AG09309 (cell line): ENCODE measurements at regions not wholly inside any gene's neighbourhood (a gene's known extent, or its start where the extent isn't known, plus 50 kb on each side); places are given as distances from the start of the nearest gene placed in this dataset.

Source experiments
- DNase-seq: peaks from one replicate; pipeline ENCODE4 v3.0.0-alpha.2; 2010; ENCODE audit warnings: low read depth
- H3K4me3 ChIP-seq: 2 replicates; pipeline ENCODE4 v1.5.1; 2011; ENCODE audit warnings: mild to moderate bottlenecking, low read depth, low read length, moderate library complexity; ENCODE audit not compliant: control insufficient read depth
- CTCF ChIP-seq: IDR thresholded peaks from 2 replicates; pipeline ENCODE4 v1.5.1; 2011; ENCODE audit warnings: mild to moderate bottlenecking, low read depth, low read length, inconsistent platforms; ENCODE audit not compliant: insufficient read depth, control insufficient read depth; ENCODE audit errors: missing control alignments

DNA sequence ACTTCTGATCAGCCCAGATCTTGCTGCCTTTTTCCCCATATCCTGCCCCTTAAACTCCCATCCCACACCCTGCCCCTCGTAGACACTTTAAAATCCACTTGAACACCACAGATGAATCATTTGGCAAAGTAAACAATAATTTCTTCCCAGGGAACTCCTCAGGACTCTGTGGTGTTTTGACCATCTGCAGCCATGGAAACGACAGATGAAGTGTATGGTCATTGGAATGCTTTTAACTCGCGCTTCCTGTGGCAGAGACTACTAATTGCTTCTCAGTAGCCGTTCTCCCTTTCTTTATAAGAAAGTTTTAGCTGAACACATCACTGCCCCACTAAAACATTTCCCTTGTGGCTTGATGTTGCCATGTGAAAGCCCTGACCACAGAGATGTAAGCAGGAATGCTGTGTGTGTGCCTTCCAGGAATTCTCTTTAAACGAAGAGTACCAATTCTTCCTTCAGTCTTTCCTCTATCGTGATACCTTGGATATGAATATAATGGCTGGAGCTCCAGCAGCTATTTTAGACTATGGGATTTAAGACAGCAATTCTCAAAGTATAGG is 92.7 kb upstream of the PARD3B start:
- TF ChIP-seq CTCF, result no peak
- no peak overlapping the region; the same call in 1 of the 2 replicates for H3K4me3 ChIP-seq
- DNase-seq, result peak; percentile 99

DNA sequence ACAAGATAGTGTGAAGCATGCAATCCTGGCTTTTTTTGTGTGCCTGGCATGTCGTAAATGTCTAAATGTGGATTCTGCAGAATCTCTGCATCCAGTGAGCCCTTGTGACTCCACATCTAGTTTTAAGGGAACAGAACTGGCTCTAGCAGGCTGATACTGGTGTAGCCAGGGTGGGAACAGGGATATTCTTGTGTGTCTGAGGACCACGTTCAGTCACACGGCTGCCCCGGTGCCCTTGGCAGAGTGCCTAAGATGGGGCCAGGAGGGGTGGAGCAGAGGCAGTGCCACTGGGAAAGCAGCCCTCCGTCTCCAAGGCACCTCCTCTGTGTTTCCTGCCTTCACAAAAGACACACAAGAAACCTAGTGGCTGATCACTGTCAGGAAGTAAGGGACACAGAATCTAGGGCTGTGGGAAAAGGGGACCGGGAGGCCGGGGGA is 91.5 kb upstream of the PARD3B start:
- no peak for TF ChIP-seq CTCF
- no peak for DNase-seq
- H3K4me3 ChIP-seq, result no peak overlapping the region

GRCh38 chr2:204454672-204455380 is 90.4 kb upstream of the PARD3B start:
- no peak overlapping the region for H3K4me3 ChIP-seq
- no peak for TF ChIP-seq CTCF
- no peak for DNase-seq

DNA sequence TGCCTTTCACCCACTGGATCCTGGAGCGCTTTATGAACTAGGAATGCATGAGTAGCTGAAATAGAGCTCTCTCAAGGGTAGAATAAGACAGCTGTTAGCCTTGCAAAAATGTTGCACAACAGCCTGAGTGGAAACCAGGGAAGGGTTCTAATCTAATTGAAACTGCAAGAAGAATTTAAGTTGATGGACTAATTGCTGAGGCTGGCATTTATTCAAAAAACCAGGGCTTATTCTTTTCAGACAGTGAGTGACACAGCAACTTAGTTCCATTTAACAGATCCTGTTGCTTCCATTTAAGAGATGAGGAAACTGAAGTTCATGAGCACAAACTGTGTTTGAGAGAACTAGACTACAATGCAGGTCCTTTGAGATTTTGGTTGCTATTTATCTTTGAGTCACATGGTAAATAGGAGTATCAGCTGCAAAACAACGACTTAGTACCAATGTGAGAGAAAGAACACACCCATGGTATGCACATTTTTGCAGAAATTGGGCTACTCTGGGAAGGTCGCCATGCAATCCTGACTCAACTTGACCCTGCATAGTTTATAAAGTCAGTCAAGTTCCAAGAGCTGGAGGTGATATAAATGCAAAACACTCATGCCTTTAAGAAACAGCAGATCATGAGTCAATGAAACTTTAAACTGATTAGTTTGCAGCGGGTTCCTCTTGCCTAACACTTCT is 76.4 kb upstream of the PARD3B start:
- DNase-seq, result peak; percentile 85
- TF ChIP-seq CTCF, result no peak
- no peak overlapping the region for H3K4me3 ChIP-seq

- TF ChIP-seq CTCF, result no peak
Measured at GRCh38 chr2:204470178-204470620, 75.1 kb upstream of the PARD3B start.

GRCh38 chr2:204470621-204471196 is 74.6 kb upstream of the PARD3B start:
- DNase-seq, result no peak
- no peak overlapping the region for H3K4me3 ChIP-seq
- TF ChIP-seq CTCF, result no peak

More at GRCh38 chr2:204470178-204470620, 75.1 kb upstream of the PARD3B start:
- DNase-seq, result no peak
- H3K4me3 ChIP-seq, result no peak overlapping the region
